ENCODE measurements at regions not wholly inside any gene's neighbourhood (a gene's known extent, or its start where the extent isn't known, plus 50 kb on each side); places are given as distances from the start of the nearest gene placed in this dataset.
"Not testable (repeated sequence)": the region's sequence is repeated elsewhere in the genome, so short reads cannot be mapped to it uniquely, and the experiment has no call there.

GRCh38 chr13:70523622-70524021, 415.4 kb upstream of the KLHL1 start:
- no peaks in the 10 kb centered on the region for H3K36me3 Mint-ChIP-seq
- H3K4me3 Mint-ChIP-seq, result no peak overlapping the region
- no peak overlapping the region for H3K27ac Mint-ChIP-seq
- no peaks in the 10 kb centered on the region for H3K27me3 Mint-ChIP-seq
- DNase-seq (no peak), ATAC-seq (replicated peaks) (no peak)
- no peaks in the 10 kb centered on the region for H3K9me3 Mint-ChIP-seq
- H3K4me1 Mint-ChIP-seq, result no peaks in the 10 kb centered on the region

- Mint-ChIP-seq H3K36me3 (no peaks in the 10 kb centered on the region), H3K27me3 (no peaks in the 10 kb centered on the region), H3K4me1 (no peaks in the 10 kb centered on the region), H3K4me3 (no peak overlapping the region), H3K9me3 (no peaks in the 10 kb centered on the region), H3K27ac (no peak overlapping the region)
- no peak for ATAC-seq (replicated peaks)
- DNase-seq, result no peak
Measured at GRCh38 chr13:70520275-70521036, 412.2 kb upstream of the KLHL1 start.

- no peak for DNase-seq
- Mint-ChIP-seq H3K4me3 (no peak overlapping the region), H3K36me3 (no peaks in the 10 kb centered on the region), H3K9me3 (peaks cover 0 to 1% of the 10 kb centered on the region in 2 donors), H3K27me3 (no peaks in the 10 kb centered on the region), H3K27ac (no peak overlapping the region), H3K4me1 (no peaks in the 10 kb centered on the region)
- ATAC-seq (replicated peaks), result no peak
Measured at GRCh38 chr13:70518081-70518480, 409.8 kb upstream of the KLHL1 start.

GRCh38 chr13:70516226-70516625, 408.0 kb upstream of the KLHL1 start:
- DNase-seq, result no peak
- no peaks in the 10 kb centered on the region for H3K4me1 Mint-ChIP-seq
- H3K27me3 Mint-ChIP-seq, result no peaks in the 10 kb centered on the region
- H3K27ac Mint-ChIP-seq, result no peak overlapping the region
- peaks cover 0 to 4% of the 10 kb centered on the region in 2 donors for H3K9me3 Mint-ChIP-seq
- H3K36me3 Mint-ChIP-seq, result no peaks in the 10 kb centered on the region
- ATAC-seq (replicated peaks), result no peak
- no peak overlapping the region for H3K4me3 Mint-ChIP-seq

- not testable (repeated sequence) for H3K27me3 Mint-ChIP-seq; H3K4me3 Mint-ChIP-seq; H3K9me3 Mint-ChIP-seq; ATAC-seq (replicated peaks); H3K36me3 Mint-ChIP-seq; H3K4me1 Mint-ChIP-seq; H3K27ac Mint-ChIP-seq; DNase-seq
Measured at GRCh38 chr13:70511861-70512417, 403.7 kb upstream of the KLHL1 start.

GRCh38 chr13:70505809-70506208, 397.6 kb upstream of the KLHL1 start:
- Mint-ChIP-seq H3K4me1 (no peaks in the 10 kb centered on the region), H3K4me3 (no peak overlapping the region), H3K27ac (no peak overlapping the region), H3K9me3 (no peaks in the 10 kb centered on the region), H3K36me3 (no peaks in the 10 kb centered on the region), H3K27me3 (no peaks in the 10 kb centered on the region)
- ATAC-seq (replicated peaks) (no peak), DNase-seq (no peak)

GRCh38 chr13:70502944-70503343, 394.7 kb upstream of the KLHL1 start:
- Mint-ChIP-seq H3K36me3 (no peaks in the 10 kb centered on the region), H3K4me3 (no peak overlapping the region), H3K27me3 (no peaks in the 10 kb centered on the region), H3K27ac (no peak overlapping the region), H3K9me3 (no peaks in the 10 kb centered on the region), H3K4me1 (no peaks in the 10 kb centered on the region)
- ATAC-seq (replicated peaks), result no peak
- DNase-seq, result no peak

- Mint-ChIP-seq H3K36me3 (no peaks in the 10 kb centered on the region), H3K27ac (no peak overlapping the region), H3K4me3 (no peak overlapping the region), H3K27me3 (no peaks in the 10 kb centered on the region), H3K4me1 (no peaks in the 10 kb centered on the region), H3K9me3 (peaks cover 10 to 15% of the 10 kb centered on the region in 2 donors)
- no peak for ATAC-seq (replicated peaks)
- DNase-seq, result no peak
Measured at GRCh38 chr13:70490320-70490935, 382.2 kb upstream of the KLHL1 start.

GRCh38 chr13:70484931-70485330, 376.7 kb upstream of the KLHL1 start:
- no peaks in the 10 kb centered on the region for H3K27me3 Mint-ChIP-seq
- ATAC-seq (replicated peaks) (no peak), DNase-seq (no peak)
- H3K36me3 Mint-ChIP-seq, result no peaks in the 10 kb centered on the region
- no peak overlapping the region for H3K27ac Mint-ChIP-seq
- H3K4me3 Mint-ChIP-seq, result no peak overlapping the region
- no peaks in the 10 kb centered on the region for H3K4me1 Mint-ChIP-seq
- peaks cover 4 to 6% of the 10 kb centered on the region in 2 donors for H3K9me3 Mint-ChIP-seq

- peaks cover 0 to 4% of the 10 kb centered on the region in 2 donors for H3K9me3 Mint-ChIP-seq
- no peak overlapping the region for H3K4me3 Mint-ChIP-seq
- no peak overlapping the region for H3K27ac Mint-ChIP-seq
- H3K4me1 Mint-ChIP-seq, result no peaks in the 10 kb centered on the region
- H3K27me3 Mint-ChIP-seq, result no peaks in the 10 kb centered on the region
- no peaks in the 10 kb centered on the region for H3K36me3 Mint-ChIP-seq
- no peak for ATAC-seq (replicated peaks)
- DNase-seq, result no peak
Measured at GRCh38 chr13:70483599-70484276, 375.5 kb upstream of the KLHL1 start.

GRCh38 chr13:70473907-70474306, 365.7 kb upstream of the KLHL1 start:
- H3K4me1 Mint-ChIP-seq, result no peaks in the 10 kb centered on the region
- ATAC-seq (replicated peaks), result no peak
- H3K4me3 Mint-ChIP-seq, result no peak overlapping the region
- H3K36me3 Mint-ChIP-seq, result no peaks in the 10 kb centered on the region
- no peak overlapping the region for H3K27ac Mint-ChIP-seq
- no peaks in the 10 kb centered on the region for H3K27me3 Mint-ChIP-seq
- no peak for DNase-seq
- H3K9me3 Mint-ChIP-seq, result peaks cover 0 to 5% of the 10 kb centered on the region in 2 donors

- no peak overlapping the region for H3K27ac Mint-ChIP-seq
- no peaks in the 10 kb centered on the region for H3K27me3 Mint-ChIP-seq
- no peaks in the 10 kb centered on the region for H3K9me3 Mint-ChIP-seq
- H3K4me1 Mint-ChIP-seq, result no peaks in the 10 kb centered on the region
- H3K4me3 Mint-ChIP-seq, result no peak overlapping the region
- DNase-seq (no peak), ATAC-seq (replicated peaks) (no peak)
- no peaks in the 10 kb centered on the region for H3K36me3 Mint-ChIP-seq
Measured at GRCh38 chr13:70469077-70469476, 360.8 kb upstream of the KLHL1 start.

GRCh38 chr13:70457474-70457873, 349.2 kb upstream of the KLHL1 start:
- DNase-seq (no peak), ATAC-seq (replicated peaks) (no peak)
- Mint-ChIP-seq H3K27me3 (no peaks in the 10 kb centered on the region), H3K36me3 (no peaks in the 10 kb centered on the region), H3K4me3 (no peak overlapping the region), H3K4me1 (no peaks in the 10 kb centered on the region), H3K27ac (no peak overlapping the region), H3K9me3 (peaks cover 0 to 12% of the 10 kb centered on the region in 2 donors)

GRCh38 chr13:70448820-70449219, 340.6 kb upstream of the KLHL1 start:
- Mint-ChIP-seq H3K27me3 (no peaks in the 10 kb centered on the region), H3K27ac (no peak overlapping the region), H3K4me3 (no peak overlapping the region), H3K9me3 (peaks cover 5 to 10% of the 10 kb centered on the region in 2 donors), H3K36me3 (no peaks in the 10 kb centered on the region), H3K4me1 (no peaks in the 10 kb centered on the region)
- DNase-seq (no peak), ATAC-seq (replicated peaks) (no peak)

All from stimulated activated naive B cell treated with anti-CD40 and anti-IgM and Interleukin-4, amounts not matched to agents 10 μg/mL and 1 μg/mL and 100 μg/mL, for 72 hours (primary cell).